ENCODE measurements at regions not wholly inside any gene's neighbourhood (a gene's known extent, or its start where the extent isn't known, plus 50 kb on each side); places are given as distances from the start of the nearest gene placed in this dataset.

- no peaks in the 10 kb centered on the region for H3K9me3 ChIP-seq (replicated peaks; ENCODE audit: low read length)
- H3K27me3 ChIP-seq (ENCODE audit: control insufficient read depth, insufficient read depth, low read length), result no peaks in the 10 kb centered on the region
- H3K4me1 ChIP-seq (ENCODE audit: control insufficient read depth, insufficient read depth, low read length), result no peaks in the 10 kb centered on the region
- H3K4me3 ChIP-seq (ENCODE audit: low read length), result no peak overlapping the region
- no peak overlapping the region for H3K4me2 ChIP-seq (ENCODE audit: low read length)
- no peaks in the 10 kb centered on the region for H3K36me3 ChIP-seq (ENCODE audit: insufficient read depth, low read length)
- H3K9ac ChIP-seq (ENCODE audit: low read depth, low read length), result no peak overlapping the region
These were observed 248.7 kb upstream of the GPR26 start for GRCh38 chr10:123417414-123417813.

DNA sequence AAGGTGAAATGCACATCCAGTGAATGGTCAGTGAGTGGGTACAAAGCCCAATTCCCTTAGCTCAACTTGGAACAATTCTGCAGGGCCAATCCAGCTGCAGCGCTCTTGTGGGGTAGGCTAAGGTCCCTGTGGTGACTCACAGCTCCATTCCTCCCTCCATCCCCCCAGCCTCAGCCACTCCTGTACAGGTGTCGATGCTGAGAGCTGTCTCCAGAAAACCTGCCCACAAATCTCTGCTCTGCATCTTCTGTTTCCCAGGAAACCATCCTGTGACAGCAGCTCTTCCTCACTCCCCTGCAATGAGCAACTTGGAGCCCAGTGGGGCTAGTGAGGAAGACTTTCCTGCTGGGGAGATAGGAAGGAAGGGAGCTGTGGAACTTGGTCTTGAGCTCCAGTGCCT lies 244.7 kb upstream of the GPR26 start:
- Histone ChIP-seq H3K9ac (ENCODE audit: low read depth, low read length) (no peak overlapping the region), H3K4me3 (ENCODE audit: low read length) (no peak overlapping the region), H3K9me3 (replicated peaks; ENCODE audit: low read length) (no peaks in the 10 kb centered on the region), H3K27me3 (ENCODE audit: control insufficient read depth, insufficient read depth, low read length) (no peaks in the 10 kb centered on the region), H3K4me1 (ENCODE audit: control insufficient read depth, insufficient read depth, low read length) (no peaks in the 10 kb centered on the region), H3K4me2 (ENCODE audit: low read length) (no peak overlapping the region), H3K36me3 (ENCODE audit: insufficient read depth, low read length) (no peaks in the 10 kb centered on the region)

DNA sequence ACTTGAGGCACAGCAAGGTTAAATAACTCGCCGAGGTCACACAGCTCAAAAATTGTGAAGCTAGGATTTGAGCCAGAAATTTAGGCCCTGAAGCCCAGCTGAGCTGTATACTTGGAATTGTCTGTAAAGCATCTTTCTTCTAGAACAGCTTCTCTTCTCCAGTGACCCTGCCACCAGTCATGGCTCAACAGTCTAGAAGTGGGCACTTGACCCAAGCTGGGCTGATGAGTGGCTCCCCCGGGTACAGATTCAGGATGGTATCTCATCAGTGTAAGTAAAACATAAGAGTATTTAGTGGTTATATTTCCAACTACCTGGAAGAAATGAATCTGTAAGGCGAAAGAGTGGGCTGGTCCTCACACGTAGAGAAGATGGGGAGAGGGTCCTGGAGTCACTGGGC lies 243.9 kb upstream of the GPR26 start:
- Histone ChIP-seq H3K27me3 (ENCODE audit: control insufficient read depth, insufficient read depth, low read length) (no peaks in the 10 kb centered on the region), H3K4me2 (ENCODE audit: low read length) (no peak overlapping the region), H3K36me3 (ENCODE audit: insufficient read depth, low read length) (no peaks in the 10 kb centered on the region), H3K9ac (ENCODE audit: low read depth, low read length) (no peak overlapping the region), H3K4me1 (ENCODE audit: control insufficient read depth, insufficient read depth, low read length) (no peaks in the 10 kb centered on the region), H3K4me3 (ENCODE audit: low read length) (no peak overlapping the region), H3K9me3 (replicated peaks; ENCODE audit: low read length) (no peaks in the 10 kb centered on the region)

DNA sequence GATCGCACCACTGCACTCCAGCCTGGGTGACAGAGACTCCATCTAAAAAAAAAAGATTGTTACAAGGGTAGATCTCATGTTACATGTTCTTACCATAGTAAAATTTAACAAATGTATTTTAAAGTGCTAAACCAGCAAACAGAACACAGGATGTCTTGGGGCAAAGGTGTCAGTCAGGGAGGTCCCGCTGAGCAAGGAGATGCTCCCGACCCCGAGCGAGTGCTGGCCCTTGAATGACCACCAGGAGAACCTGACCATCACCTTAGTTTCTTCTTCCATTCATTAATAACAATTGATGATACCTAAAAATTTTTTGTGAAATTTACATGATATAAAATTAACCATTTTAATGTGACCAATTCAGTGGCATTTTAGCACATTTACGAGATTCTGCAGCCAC lies 241.6 kb upstream of the GPR26 start:
- no peaks in the 10 kb centered on the region for H3K36me3 ChIP-seq (ENCODE audit: insufficient read depth, low read length)
- no peak overlapping the region for H3K4me2 ChIP-seq (ENCODE audit: low read length)
- no peak overlapping the region for H3K9ac ChIP-seq (ENCODE audit: low read depth, low read length)

DNA sequence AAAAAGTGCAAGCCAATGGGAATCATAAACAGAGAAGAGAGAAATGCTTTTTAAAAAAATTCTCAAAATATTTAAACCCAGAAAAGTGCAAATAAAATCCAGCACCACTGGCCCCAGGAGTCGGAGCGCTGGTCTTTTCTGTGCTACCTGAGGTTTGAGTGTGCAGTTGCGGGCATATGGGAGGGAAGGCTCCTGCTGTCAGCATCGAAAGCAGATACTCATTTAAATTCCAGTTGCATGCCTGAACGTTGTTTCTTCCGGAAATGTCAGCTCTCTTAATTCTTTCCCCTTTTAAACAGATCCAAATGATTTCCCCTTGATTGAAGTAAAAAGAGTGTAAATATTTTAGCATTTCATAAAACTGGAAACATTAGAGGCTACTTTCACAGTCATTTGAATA lies 240.5 kb upstream of the GPR26 start:
- H3K4me1 ChIP-seq (ENCODE audit: control insufficient read depth, insufficient read depth, low read length), result no peaks in the 10 kb centered on the region
- H3K4me3 ChIP-seq (ENCODE audit: low read length), result no peak overlapping the region
- H3K9me3 ChIP-seq (replicated peaks; ENCODE audit: low read length), result no peaks in the 10 kb centered on the region
- H3K9ac ChIP-seq (ENCODE audit: low read depth, low read length), result no peak overlapping the region
- H3K27me3 ChIP-seq (ENCODE audit: control insufficient read depth, insufficient read depth, low read length), result peaks cover 4% of the 10 kb centered on the region
- H3K36me3 ChIP-seq (ENCODE audit: insufficient read depth, low read length), result no peaks in the 10 kb centered on the region
- no peak overlapping the region for H3K4me2 ChIP-seq (ENCODE audit: low read length)

More for the DNA sequence above, 241.6 kb upstream of the GPR26 start:
- Histone ChIP-seq H3K4me1 (ENCODE audit: control insufficient read depth, insufficient read depth, low read length) (no peaks in the 10 kb centered on the region), H3K27me3 (ENCODE audit: control insufficient read depth, insufficient read depth, low read length) (peaks cover 4% of the 10 kb centered on the region), H3K9me3 (replicated peaks; ENCODE audit: low read length) (no peaks in the 10 kb centered on the region), H3K4me3 (ENCODE audit: low read length) (no peak overlapping the region)

DNA sequence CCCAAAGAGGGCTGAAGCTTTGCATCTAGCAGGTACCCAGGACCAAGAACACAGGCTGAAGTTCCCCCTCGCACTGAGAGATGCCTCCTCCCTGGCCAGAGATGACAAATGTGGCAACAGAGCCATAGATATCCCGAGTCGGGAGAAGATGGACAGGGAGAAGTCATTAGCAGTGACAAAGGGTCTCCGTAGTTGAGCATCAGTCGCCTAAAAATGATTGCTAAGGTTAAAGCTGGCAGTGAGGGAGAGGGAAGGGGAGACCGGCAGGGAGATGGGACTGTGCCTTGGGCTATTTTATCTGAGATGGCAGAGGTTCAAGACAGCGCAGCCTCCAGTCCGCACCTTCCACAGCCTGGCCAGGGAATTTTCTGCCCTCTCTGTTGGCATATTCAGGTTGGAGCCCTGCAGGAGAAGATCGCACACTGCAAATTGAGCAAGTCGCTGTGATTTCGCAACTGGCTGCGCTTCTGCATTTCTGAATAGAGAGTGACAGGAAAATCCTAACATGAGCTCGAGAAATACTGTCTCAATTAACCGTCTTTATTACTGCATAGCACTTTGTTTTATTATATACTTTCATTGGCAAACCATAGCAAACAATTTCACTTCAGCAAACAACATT lies 238.9 kb upstream of the GPR26 start:
- H3K9me3 ChIP-seq (replicated peaks; ENCODE audit: low read length), result no peaks in the 10 kb centered on the region
- H3K27me3 ChIP-seq (ENCODE audit: control insufficient read depth, insufficient read depth, low read length), result peaks cover 4% of the 10 kb centered on the region
- H3K9ac ChIP-seq (ENCODE audit: low read depth, low read length), result no peak overlapping the region
- H3K4me2 ChIP-seq (ENCODE audit: low read length), result no peak overlapping the region
- H3K4me3 ChIP-seq (ENCODE audit: low read length), result no peak overlapping the region
- no peaks in the 10 kb centered on the region for H3K4me1 ChIP-seq (ENCODE audit: control insufficient read depth, insufficient read depth, low read length)
- H3K36me3 ChIP-seq (ENCODE audit: insufficient read depth, low read length), result no peaks in the 10 kb centered on the region

- Histone ChIP-seq H3K36me3 (ENCODE audit: insufficient read depth, low read length) (no peaks in the 10 kb centered on the region), H3K4me2 (ENCODE audit: low read length) (no peak overlapping the region), H3K4me1 (ENCODE audit: control insufficient read depth, insufficient read depth, low read length) (no peaks in the 10 kb centered on the region), H3K9ac (ENCODE audit: low read depth, low read length) (no peak overlapping the region), H3K27me3 (ENCODE audit: control insufficient read depth, insufficient read depth, low read length) (peaks cover 4% of the 10 kb centered on the region), H3K9me3 (replicated peaks; ENCODE audit: low read length) (no peaks in the 10 kb centered on the region), H3K4me3 (ENCODE audit: low read length) (no peak overlapping the region)
These were observed 237.8 kb upstream of the GPR26 start for GRCh38 chr10:123428391-123428790.

GRCh38 chr10:123429706-123430221 lies 236.4 kb upstream of the GPR26 start:
- Histone ChIP-seq H3K9ac (ENCODE audit: low read depth, low read length) (no peak overlapping the region), H3K36me3 (ENCODE audit: insufficient read depth, low read length) (no peaks in the 10 kb centered on the region), H3K9me3 (replicated peaks; ENCODE audit: low read length) (no peaks in the 10 kb centered on the region), H3K4me1 (ENCODE audit: control insufficient read depth, insufficient read depth, low read length) (no peaks in the 10 kb centered on the region), H3K4me3 (ENCODE audit: low read length) (no peak overlapping the region), H3K27me3 (ENCODE audit: control insufficient read depth, insufficient read depth, low read length) (peaks cover 4% of the 10 kb centered on the region), H3K4me2 (ENCODE audit: low read length) (no peak overlapping the region)

GRCh38 chr10:123433539-123433938 lies 232.6 kb upstream of the GPR26 start:
- H3K9ac ChIP-seq (ENCODE audit: low read depth, low read length), result no peak overlapping the region
- H3K4me2 ChIP-seq (ENCODE audit: low read length), result no peak overlapping the region
- H3K4me1 ChIP-seq (ENCODE audit: control insufficient read depth, insufficient read depth, low read length), result no peaks in the 10 kb centered on the region
- no peaks in the 10 kb centered on the region for H3K36me3 ChIP-seq (ENCODE audit: insufficient read depth, low read length)
- H3K27me3 ChIP-seq (ENCODE audit: control insufficient read depth, insufficient read depth, low read length), result no peaks in the 10 kb centered on the region
- no peaks in the 10 kb centered on the region for H3K9me3 ChIP-seq (replicated peaks; ENCODE audit: low read length)
- H3K4me3 ChIP-seq (ENCODE audit: low read length), result no peak overlapping the region

DNA sequence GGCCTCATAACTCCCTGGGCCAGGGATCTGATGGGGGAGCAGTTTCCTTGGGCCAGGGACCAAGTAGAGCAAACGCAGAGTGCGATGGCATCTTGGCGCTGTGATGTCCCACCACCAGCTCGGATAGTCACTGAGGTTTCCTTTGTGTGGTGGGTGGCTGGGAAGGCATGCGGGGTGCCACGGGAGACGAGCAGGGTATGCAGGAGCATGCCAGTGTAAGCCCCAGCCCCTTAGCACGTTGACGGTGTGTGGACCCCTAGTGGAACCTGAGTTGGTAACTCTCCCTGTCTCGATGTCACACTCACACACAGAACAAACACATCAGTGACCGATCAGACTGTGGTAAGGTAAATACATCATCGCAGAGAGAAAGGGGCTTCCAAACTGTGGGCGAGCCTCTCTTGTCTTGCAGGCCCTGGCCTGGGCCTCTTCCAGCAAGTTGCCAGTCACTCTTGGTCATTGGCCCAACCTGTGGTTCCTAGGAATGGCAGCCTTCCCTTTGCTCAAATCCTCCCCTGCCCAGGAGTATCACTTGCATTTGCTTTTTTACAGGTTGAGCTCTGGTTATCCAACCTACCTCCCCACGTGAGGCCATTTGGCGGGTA lies 231.6 kb upstream of the GPR26 start:
- Histone ChIP-seq H3K4me1 (ENCODE audit: control insufficient read depth, insufficient read depth, low read length) (no peaks in the 10 kb centered on the region), H3K4me2 (ENCODE audit: low read length) (no peak overlapping the region), H3K36me3 (ENCODE audit: insufficient read depth, low read length) (no peaks in the 10 kb centered on the region)

DNA sequence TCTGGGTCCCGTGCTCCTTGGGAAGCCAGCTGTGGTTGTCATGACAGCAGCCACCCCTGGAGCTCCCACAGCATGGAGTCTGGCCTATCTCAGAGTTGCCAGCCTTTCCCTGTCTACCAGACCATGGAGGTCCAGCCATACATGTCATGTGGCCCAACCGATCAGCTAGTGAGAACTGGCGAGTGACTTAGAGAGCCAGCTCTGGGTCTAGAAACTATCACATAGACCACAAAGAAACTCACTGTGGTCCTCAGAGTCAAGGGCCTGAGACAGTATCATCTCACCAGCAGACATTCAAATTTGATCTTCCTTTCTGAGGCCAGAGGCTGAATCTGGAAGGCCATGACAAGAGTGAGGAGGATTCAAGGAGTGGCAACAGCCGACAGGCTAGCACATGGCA lies 223.3 kb upstream of the GPR26 start:
- Histone ChIP-seq H3K36me3 (ENCODE audit: insufficient read depth, low read length) (no peaks in the 10 kb centered on the region), H3K27me3 (ENCODE audit: control insufficient read depth, insufficient read depth, low read length) (no peaks in the 10 kb centered on the region), H3K4me1 (ENCODE audit: control insufficient read depth, insufficient read depth, low read length) (no peaks in the 10 kb centered on the region), H3K9ac (ENCODE audit: low read depth, low read length) (no peak overlapping the region), H3K9me3 (replicated peaks; ENCODE audit: low read length) (peaks cover 7% of the 10 kb centered on the region), H3K4me2 (ENCODE audit: low read length) (no peak overlapping the region), H3K4me3 (ENCODE audit: low read length) (no peak overlapping the region)

More for the DNA sequence above, 231.6 kb upstream of the GPR26 start:
- Histone ChIP-seq H3K4me3 (ENCODE audit: low read length) (no peak overlapping the region), H3K9ac (ENCODE audit: low read depth, low read length) (no peak overlapping the region), H3K27me3 (ENCODE audit: control insufficient read depth, insufficient read depth, low read length) (no peaks in the 10 kb centered on the region), H3K9me3 (replicated peaks; ENCODE audit: low read length) (no peaks in the 10 kb centered on the region)

GRCh38 chr10:123443924-123444323 lies 222.2 kb upstream of the GPR26 start:
- Histone ChIP-seq H3K9ac (ENCODE audit: low read depth, low read length) (no peak overlapping the region), H3K36me3 (ENCODE audit: insufficient read depth, low read length) (no peaks in the 10 kb centered on the region), H3K27me3 (ENCODE audit: control insufficient read depth, insufficient read depth, low read length) (no peaks in the 10 kb centered on the region), H3K4me1 (ENCODE audit: control insufficient read depth, insufficient read depth, low read length) (no peaks in the 10 kb centered on the region), H3K9me3 (replicated peaks; ENCODE audit: low read length) (peaks cover 7% of the 10 kb centered on the region), H3K4me3 (ENCODE audit: low read length) (no peak overlapping the region), H3K4me2 (ENCODE audit: low read length) (no peak overlapping the region)
